OCI-LY3 (cell line): ENCODE measurements at regions not wholly inside any gene's neighbourhood (a gene's known extent, or its start where the extent isn't known, plus 50 kb on each side); places are given as distances from the start of the nearest gene placed in this dataset.

Experiments used
- CTCF ChIP-seq: fragments of 200-600, 300-600 bp; sonication (generic); IDR thresholded peaks from 2 replicates; pipeline ENCODE4 v1.5.1; 2014; ENCODE audit warnings: antibody characterized with exemption, low read length, low read depth
- EZH2phosphoT487 ChIP-seq: fragments of 200-600 bp; shearing (Covaris generic); IDR thresholded peaks from 2 replicates; pipeline ENCODE4 v1.6.1; 2018; ENCODE audit warnings: antibody characterized with exemption, mixed run types, low read depth

- TF ChIP-seq CTCF, result no peak
- no peak for TF ChIP-seq EZH2phosphoT487
These were observed 280.0 kb upstream of the TBX18 start for GRCh38 chr6:85044361-85044760.
